SIG-M5 (cell line): ENCODE measurements at regions not wholly inside any gene's neighbourhood (a gene's known extent, or its start where the extent isn't known, plus 50 kb on each side); places are given as distances from the start of the nearest gene placed in this dataset.

ENCODE experiments used
- DNase-seq: peaks from one replicate; lab custom pipeline; 2025; lab: John Stamatoyannopoulos, UW

DNA sequence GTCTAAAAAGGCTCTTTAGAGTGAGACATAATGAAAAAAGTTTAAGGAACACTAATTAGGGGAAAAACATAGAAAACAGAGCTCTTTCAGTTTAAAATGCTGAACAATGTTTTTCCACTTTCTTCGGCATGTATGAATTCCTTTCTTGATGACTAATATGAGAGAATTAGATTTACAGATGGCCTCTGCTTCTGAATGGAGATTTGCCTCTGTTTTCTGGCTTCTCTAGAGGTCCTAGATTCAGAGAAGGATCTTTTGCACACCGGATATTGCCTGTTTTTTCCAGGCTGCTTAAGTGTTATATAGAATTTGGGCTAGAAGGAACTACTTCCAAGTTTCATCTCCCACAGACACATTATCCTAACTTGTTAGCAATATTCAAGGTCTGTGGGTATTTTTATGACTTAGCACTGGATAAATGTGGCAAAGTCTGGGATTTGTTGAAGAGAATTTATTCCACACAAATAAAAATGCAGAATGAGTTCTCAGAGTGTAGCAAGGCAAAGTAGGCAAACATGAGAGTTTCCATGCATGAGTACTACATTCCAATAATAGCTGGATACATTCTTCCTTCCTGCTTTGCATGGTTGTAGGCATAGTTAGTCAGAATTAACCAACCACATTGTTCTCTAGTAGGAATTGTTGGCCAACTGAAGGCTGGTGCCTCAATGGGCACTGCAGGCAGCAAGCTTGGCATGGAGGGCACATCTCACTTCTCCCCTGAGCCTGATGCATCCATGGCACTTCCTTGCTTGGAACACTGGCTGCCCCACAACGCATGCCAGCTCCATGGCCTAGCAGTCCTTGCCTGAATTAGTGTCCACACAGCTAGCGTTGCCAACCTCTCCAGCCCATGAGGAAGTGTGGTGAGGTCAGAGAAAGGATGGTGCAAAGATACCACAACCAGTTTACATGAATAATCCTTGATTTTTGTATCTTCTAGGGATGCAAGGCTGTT, 224.2 kb downstream of the CLIC5 start:
- DNase-seq, result no peak

DNA sequence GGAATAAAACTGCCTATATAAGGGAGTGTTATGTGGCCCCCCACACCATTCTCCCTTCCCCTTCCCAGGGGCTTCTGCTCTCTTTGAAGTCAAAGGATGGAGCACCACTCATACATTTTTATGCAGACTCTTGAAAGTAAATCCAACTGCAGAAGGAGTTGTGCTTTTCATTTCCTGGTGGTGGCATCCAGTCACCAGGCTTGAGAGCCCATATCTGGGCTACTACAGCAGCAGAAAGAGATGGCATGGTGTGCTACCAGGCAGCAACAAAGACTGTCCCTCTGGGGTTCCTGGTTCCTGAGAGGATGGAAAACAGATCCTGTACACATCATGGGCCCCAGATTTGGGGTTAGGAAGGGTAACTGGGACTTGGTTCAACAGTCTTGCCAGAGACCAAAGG, 226.4 kb downstream of the CLIC5 start:
- DNase-seq, result no peak

DNA sequence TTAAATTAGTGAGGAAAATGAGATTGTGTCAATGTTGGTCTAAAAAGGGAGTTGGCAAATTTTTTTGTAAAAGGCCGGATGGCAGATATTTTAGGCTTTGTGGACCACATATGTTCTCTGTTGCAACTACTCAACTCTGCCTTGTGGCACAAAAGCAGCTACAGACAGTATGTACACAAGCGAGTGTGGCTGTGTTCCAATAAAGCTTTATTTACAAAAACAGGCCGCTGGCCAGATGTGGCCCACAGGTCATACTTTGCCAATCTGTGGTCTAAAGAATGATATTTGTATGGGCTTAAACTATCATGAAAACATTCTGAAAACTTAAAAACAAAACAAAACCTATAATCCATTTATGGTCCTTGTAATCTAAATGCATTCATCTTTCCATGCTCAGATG, 228.3 kb downstream of the CLIC5 start:
- DNase-seq, result no peak

DNA sequence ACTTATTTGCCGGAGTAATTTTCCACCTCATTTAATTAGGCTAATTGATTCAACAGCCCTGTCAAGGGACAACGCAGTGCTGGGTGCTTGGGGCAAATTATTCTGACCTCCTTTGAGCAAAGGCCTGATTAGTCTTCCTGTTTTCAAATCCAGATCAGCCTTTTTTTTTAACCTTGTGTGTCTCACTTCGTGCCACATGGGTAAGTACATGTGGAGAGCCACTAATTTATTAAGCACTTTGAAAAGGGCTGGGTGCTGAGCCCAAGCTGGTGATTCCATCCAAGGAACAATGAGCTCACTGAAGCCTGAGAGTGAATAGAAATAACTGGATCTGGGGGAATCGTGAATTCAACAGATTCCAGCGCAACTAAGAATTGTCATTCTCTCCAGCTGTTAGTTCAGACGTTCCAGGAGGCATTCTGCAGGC, 229.3 kb downstream of the CLIC5 start:
- no peak for DNase-seq

DNA sequence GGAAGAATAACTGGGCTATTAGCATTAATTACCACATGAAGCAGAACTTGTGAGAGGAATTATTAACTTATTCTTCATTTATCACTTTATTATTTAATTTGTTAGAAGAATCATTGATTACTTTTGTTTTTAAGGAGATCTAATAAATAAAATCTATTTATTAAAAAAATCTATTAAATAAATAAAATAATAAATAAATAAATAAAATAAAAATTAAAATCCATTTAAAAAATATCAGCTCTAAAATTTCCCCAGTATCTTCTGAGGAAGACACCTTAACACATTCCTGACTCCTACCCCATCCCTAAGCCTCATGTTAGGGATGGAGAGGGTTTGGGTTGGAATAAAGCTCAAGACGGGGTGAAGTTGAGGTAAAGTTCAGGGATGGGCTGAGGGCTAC, 231.4 kb downstream of the CLIC5 start:
- DNase-seq, result no peak

DNA sequence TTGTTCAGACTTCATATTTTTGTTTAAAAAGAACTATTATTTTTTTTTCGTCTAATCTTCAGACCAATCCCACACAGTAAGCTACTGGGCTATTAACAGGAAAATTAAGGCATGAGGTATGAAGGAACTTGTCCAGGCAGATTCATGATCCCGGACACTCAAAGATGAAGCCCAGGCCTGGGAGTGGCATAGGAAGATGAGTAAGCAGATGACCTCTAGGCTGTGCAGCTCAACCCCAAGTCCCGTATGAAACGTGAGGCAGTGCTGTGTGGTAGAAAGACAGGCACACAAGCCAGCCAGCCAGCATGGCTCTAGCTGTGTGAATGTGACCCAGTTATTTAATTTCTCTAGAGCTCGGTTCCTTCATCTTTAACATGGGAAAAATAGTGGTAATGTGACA, 231.9 kb downstream of the CLIC5 start:
- no peak for DNase-seq

DNA sequence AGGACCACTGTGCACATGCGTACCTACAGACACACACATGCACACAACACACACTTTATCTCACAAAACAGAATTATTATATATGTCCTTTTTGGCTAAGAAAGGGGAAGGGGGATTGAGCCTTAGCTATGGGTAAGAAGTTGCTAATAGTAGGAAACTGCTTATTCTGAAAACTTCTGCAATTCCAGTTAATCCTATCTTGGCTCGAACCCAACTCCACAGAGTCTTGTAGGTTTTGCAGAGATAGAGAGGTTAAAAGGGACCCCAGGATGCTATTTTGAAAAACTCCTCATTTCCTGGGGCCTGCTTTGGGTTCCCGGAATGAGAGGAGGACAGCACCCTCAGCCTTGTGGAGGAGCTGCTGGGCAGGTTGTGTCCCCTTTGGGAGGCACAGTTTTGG, 233.8 kb downstream of the CLIC5 start:
- no peak for DNase-seq

DNA sequence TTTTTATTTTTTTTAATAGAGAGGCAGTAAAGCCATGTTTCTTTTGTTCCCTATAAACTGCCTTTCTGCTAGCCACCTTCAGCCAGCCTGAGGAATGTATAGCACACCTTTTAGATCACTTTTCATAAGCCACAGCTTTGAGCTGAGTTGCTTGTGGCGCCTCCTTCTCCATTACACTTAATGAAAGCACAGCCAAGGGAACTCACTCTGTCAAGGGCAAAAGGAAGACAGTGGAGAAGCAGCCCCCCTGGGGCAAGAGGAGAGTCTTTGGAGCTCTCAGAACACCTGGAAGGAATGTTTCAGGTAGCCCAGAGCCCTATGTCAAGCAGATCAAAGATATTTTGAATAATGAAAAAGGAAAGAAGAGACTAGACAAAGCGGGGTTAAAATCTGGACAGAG, 235.1 kb downstream of the CLIC5 start:
- no peak for DNase-seq

DNA sequence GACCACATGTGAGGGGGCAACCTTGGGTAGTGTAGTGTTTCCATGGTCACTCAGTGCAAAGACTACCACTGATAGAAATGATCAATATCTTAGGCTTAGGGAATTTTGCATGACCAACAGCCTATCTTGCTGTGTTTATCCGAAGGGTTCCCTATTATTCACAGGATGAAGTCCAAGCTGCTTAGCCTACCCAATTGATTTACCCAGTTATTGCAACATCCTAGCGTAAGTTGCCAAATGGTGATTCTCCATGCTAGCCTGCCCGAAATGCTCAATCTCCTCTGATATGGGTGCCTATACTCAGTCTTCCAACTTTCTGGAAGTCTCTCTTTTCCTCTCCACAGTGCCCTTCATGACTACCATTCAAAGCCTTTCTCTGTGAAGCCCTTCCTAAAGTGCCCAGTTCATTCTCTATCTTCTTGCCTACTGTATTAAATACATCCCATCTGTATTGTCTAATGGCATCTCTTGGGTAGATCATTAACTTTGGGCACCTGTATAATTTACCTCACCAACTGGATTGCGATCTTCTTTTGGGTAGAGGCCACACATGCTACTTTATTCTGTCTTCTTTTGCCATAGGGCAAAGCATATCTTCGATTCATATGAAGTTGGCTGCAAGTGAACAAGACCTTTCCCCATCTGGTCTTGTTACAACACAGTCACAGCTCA, 240.5 kb downstream of the CLIC5 start:
- no peak for DNase-seq

DNA sequence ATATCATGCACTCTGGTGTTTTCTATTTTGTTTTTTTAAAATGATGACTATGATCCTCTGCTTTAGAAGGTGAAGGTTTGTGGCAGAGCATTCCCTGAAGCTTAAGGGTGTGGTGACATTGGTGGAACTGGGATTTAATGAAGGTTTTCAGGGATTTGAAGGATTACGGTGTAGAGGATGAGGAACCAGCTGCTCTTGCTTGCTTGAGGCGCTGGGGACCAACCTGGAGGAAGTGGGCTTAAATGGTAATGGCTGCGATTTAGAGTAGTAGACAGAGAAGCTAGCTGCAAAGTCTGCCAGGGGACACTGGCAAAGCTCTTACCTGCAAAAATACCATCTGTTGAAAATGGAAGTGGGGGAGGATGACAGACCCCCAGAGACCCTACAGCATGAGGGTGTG, 241.8 kb downstream of the CLIC5 start:
- DNase-seq, result no peak

DNA sequence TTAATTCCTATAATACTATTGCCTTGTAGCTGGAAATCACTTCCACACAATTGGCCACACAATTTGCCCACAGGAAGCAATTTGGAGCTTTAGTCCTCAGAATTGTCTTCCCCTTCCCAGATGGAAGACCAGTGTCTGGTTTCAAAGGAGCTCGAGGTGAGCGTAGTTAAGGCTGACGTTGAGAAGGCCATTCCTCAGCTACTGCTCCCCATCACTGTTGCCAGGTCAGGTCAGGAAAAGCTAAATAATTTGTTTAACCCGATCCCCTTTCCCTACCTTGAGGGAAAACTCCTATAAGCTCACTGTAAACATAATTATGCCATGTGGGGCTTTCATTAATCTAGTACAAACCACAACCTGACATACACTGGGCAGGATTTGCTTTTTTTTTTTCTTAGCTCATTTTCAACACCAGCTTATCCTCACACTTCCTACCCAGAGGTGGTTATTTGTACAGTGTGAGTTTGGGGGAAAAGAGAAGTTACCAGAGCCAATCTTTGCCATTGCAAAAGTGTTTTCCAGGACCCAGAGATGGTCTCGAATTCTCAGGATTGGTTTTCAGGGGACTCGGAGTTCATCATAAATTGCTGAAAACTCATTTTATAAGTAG, 242.7 kb downstream of the CLIC5 start:
- no peak for DNase-seq

DNA sequence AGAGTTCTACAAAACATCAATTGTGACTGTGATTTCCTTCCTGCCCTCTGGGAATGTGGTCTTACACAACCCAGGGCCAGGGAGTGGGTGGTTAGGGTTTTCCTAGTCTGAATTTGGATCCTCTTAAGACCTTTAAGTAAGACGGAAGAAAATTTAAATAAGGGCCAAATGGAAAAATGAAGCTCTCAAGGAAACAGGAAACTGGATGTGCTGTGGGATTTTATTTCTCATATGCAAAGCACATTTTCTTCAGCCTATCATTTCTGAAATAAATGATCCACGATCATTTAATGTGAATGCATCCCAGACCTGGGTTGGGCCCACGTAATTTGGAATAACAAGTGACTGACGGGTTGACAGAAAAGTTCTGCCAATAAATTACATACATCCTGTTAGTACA, 243.6 kb downstream of the CLIC5 start:
- no peak for DNase-seq

DNA sequence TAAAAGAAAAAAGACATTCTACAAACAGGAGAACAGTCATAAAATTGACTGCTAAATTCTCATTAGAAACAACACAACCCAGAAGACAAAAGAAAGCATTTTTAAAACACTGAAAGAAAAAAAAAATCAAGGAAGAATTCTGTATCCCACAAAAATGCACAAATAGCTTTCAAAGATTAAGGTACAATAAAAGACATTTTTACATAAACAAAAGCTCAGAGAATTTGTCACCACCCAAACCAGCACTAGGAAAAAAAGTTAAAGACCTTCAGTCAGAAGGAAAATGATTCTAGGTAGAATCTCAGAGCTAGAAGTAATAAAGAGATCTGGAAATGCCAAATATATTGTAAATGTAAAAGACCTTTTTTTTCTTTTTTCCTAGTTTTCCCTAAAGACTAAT, 252.4 kb downstream of the CLIC5 start:
- DNase-seq, result no peak

DNA sequence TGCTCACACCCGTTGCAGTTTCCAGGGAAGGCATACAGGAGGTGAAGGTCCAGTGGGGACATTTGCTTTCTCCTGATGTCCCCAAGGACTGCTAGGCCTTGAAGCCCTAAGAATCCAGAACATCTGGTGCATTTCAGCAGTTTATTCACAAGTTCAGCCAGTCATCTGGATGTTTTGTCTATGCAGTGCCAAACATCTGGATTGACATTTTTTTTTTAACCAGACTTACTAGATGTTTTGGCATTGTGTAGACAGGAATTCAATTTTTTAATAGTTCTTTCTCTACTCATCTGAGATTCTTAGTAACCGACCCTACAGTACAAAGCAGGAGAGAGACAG, 256.2 kb downstream of the CLIC5 start:
- DNase-seq, result no peak

DNA sequence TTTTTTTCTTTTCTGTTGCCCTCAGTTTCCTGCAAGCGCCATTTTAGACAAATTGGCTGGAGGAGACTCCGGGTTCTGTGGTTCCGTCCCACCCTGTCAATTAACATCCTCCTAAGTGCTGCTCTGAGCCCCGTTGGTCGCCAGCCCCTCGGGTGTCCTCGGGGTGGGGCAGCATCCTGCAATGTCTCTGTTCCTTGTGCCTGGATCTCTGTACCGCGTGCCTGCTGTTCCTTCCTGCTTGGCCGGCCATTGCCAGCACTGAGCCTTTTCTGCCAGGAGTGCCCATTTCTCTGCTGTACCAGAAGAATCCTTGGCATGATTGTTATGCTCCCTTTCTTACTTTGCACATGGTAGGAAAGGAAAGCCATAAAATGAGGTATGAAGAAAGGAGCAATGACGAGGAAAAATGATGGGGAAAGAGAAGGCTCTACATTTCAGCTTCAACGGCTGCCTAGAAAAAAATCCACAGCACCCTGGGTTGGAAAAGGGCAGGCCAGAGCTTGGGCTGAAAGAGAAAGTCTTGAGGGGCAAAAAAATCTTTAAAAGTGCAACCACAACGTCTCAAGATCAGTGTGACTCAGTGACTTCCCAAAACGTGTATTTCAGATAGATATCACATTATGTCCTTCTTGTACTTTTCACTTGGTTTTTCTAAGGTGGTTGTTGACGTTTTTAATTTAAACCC, 256.7 kb downstream of the CLIC5 start:
- DNase-seq, result no peak

DNA sequence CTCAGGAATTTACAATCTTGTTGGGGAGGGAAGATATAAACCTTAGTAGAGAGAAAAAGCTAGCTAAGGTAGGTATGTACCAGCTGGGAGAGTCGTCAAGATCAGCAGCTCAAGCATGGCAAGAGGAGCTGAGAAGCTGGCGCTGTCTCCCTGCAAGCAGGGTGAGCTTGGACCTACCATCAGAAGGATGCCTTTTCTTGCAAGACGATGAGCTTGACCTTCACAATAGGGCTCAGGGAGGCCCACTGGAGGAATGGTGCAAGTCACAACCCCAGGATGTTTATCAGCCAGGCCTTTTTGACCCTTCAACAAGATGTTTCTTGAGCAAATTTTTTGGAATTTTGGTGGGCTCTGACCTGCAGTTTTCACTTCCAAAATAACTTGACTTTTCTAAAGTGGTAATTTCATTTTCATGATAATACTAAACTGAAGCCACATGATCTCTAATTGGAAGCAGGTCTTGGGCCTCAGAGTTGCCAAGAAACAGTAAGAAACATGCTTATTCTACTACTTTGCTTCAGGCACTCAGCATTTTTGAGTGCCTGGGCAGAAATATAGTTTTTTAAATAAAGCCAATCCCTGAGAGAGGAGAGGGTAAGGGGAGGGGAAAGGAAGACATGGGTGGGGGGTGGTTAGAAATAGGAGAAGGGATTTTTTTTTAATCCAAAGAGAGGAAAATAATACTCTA, 258.1 kb downstream of the CLIC5 start:
- DNase-seq, result no peak

DNA sequence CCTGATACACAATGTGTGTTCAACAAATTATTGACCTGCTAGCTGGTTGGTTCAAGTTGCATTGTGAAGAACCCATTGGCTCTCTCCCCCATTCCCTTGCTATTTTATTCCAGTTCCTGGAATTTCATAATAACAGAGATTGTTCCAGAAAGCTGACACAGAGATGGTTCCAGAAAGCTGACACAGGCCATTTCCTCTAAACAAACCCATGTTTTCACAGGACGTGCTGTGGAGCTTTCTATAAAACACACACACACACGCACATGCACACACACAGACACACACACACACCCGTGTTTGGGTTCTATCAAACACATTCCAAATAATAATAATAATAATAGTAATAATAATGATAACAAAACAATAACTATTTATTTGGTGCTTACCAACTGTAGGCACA, 259.1 kb downstream of the CLIC5 start:
- no peak for DNase-seq

DNA sequence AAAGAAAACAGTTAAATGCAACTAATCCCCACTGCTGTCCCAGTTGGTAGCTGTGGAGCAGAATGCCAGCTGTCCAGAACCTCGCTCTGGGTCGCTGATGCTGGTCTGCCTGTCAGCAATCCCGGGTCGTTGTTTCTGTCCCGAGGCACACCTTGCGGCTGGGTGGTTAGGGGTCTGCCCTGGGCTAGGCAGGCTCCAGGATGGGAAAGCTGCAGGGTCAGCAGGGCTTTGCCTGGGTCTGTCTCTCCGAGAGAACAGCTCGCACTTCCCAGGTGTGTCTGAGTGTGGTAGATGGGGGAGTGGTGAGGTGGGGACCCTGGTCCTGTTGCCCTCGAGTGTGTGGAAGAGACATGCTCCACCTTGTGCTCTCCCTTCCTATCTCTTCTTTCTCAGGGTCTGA, 261.2 kb downstream of the CLIC5 start:
- DNase-seq, result no peak

DNA sequence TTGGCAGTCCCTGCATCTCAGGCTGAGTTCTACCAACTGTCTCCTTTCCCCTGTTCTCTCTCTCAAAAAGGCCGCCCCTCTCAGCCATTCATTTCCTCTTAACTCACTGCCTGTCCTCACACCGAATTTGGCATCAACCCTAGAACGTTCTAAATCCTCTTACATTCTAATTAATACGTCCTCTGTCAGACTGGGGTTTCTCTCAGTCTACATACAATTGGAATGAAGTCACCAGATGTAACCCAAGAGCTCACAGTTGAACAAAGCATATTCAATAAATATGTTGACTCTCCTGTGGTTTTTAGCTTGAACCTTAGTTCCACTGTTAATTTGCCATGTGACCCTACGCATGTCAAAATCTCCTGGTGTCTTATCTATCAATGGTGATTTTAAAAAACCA, 269.6 kb downstream of the CLIC5 start:
- DNase-seq, result no peak

DNA sequence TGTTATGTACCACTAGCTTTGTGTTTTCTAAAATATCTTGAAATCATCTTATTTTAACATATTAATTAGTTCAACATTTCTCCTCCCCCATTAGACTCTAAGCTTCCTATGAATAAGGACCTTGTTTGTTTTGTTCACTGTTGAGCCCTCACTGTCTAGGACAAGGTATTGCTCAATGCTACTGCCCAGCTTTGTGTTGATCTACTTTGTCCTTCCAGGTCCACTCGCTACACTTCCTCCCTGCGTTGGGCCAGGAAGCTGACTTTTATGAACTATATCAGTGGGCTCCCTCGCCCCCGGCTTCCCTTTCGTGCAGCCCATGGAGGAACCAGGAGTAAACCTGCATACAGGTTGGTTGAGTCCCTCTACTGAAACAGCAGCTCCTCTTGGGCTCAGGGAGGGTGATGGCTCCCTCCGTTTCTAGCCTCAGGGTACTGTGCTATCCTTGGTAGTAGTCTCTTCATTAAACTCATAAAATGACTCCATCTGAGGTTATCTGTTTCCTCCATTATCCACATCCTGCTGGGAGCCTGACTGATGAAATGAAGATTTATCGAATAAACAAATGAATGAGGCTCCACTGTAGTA, 272.5 kb downstream of the CLIC5 start:
- no peak for DNase-seq

DNA sequence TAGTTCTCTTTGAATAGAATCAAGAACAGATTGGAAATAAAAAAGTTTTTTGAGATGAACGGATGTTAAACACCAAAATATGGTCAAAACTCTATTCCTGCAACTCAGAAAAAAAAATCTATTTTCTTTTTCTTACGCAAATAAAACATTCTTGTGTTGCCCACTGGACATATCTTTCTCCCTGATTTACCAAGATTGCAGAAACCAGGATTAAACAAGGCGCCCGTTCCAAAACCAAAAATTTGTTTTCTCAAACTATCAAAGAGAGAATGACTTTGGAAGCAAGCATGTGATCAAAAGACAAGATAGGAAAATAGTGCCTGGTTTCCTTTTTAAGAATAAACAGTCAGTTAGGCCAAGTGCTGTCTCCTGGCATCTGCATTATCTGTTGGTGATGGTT, 273.1 kb downstream of the CLIC5 start:
- no peak for DNase-seq
